HEK293 (cell line): ENCODE measurements at regions not wholly inside any gene's neighbourhood (a gene's known extent, or its start where the extent isn't known, plus 50 kb on each side); places are given as distances from the start of the nearest gene placed in this dataset.

Experiments
- CTCF ChIA-PET: fragments of 350-600 bp; formaldehyde crosslinking; extraction: SDS; loops from one replicate; lab custom pipeline; 2021; ENCODE audit warnings: antibody characterized with exemption; lab: Yijun Ruan, JAX
- POLR2A ChIA-PET: fragments of 300-600 bp; formaldehyde crosslinking; extraction: SDS; loops from one replicate; lab custom pipeline; 2020; ENCODE audit warnings: antibody characterized with exemption, inconsistent platforms; lab: Yijun Ruan, JAX
- H3K27ac ChIP-seq: fragments of 200-500 bp; sonication (Bioruptor generic); 2 replicates; pipeline ENCODE4 v1.5.1; 2014; ENCODE audit warnings: low read depth, low read length, control low read depth, inconsistent platforms; ENCODE audit errors: extremely low read depth
- H3K36me3 ChIP-seq, 2 experiments: fragments of 200-500 bp in 1 of 2; sonication (Bioruptor generic) in 1 of 2; 1 replicate in 1 of 2; 2 replicates in 1 of 2; pipeline ENCODE4 v1.5.1; 2014 to 2017; ENCODE audit warnings: inconsistent platforms in 2 of 2, low read length in 2 of 2; ENCODE audit not compliant: control insufficient read depth in 2 of 2, insufficient read depth in 1 of 2
- H3K4me1 ChIP-seq: fragments of 200-500 bp; sonication (Bioruptor generic); 2 replicates; pipeline ENCODE4 v1.5.1; 2014; ENCODE audit warnings: mild to moderate bottlenecking, low read length, inconsistent platforms; ENCODE audit not compliant: control insufficient read depth, insufficient read depth
- H3K4me3 ChIP-seq: 2 replicates; pipeline ENCODE4 v1.5.1; 2011; ENCODE audit warnings: low read depth, mild to moderate bottlenecking, control low read depth, low read length, moderate library complexity
- H3K9me3 ChIP-seq: fragments of 200-500 bp; sonication (Bioruptor generic); 2 replicates; pipeline ENCODE4 v1.5.1; 2014; ENCODE audit warnings: low read depth, low read length, inconsistent platforms; ENCODE audit not compliant: control insufficient read depth, insufficient read depth
- HIC1 ChIP-seq: fragments of 450-650 bp; formaldehyde crosslinking; IDR thresholded peaks from 2 replicates; pipeline ENCODE4 v1.5.1; 2016; ENCODE audit warnings: missing biosample characterization, missing genetic modification characterization
- KLF10 ChIP-seq: fragments of 450-650 bp; IDR thresholded peaks from 2 replicates; pipeline ENCODE4 v1.5.1; 2018; ENCODE audit warnings: missing biosample characterization, mild to moderate bottlenecking, missing genetic modification characterization
- OSR2 ChIP-seq: fragments of 450-650 bp; formaldehyde crosslinking; IDR thresholded peaks from 2 replicates; pipeline ENCODE4 v1.5.1; 2016; ENCODE audit warnings: missing biosample characterization, missing genetic modification characterization
- PATZ1 ChIP-seq: fragments of 450-650 bp; formaldehyde crosslinking; IDR thresholded peaks from 2 replicates; pipeline ENCODE4 v1.5.1; 2016; ENCODE audit warnings: missing biosample characterization, missing genetic modification characterization
- SP3 ChIP-seq: fragments of 450-650 bp; formaldehyde crosslinking; IDR thresholded peaks from 2 replicates; pipeline ENCODE4 v1.5.1; 2016; ENCODE audit warnings: missing biosample characterization, missing genetic modification characterization
- ZBTB1 ChIP-seq: fragments of 450-650 bp; formaldehyde crosslinking; IDR thresholded peaks from 2 replicates; pipeline ENCODE4 v1.5.1; 2016; ENCODE audit warnings: missing biosample characterization, missing genetic modification characterization
- ZBTB17 ChIP-seq: fragments of 450-650 bp; formaldehyde crosslinking; IDR thresholded peaks from 2 replicates; pipeline ENCODE4 v1.5.1; 2016; ENCODE audit warnings: missing biosample characterization, missing genetic modification characterization
- ZNF112 ChIP-seq: fragments of 450-650 bp; formaldehyde crosslinking; IDR thresholded peaks from 2 replicates; pipeline ENCODE4 v1.5.0; 2017; ENCODE audit warnings: missing biosample characterization, missing genetic modification characterization
- ZNF18 ChIP-seq: fragments of 450-650 bp; formaldehyde crosslinking; IDR thresholded peaks from 2 replicates; pipeline ENCODE4 v1.5.1; 2016; ENCODE audit warnings: missing biosample characterization, missing genetic modification characterization
- ZNF184 ChIP-seq: fragments of 450-650 bp; IDR thresholded peaks from 2 replicates; pipeline ENCODE4 v1.5.1; 2018; ENCODE audit warnings: missing biosample characterization, mild to moderate bottlenecking, missing genetic modification characterization
- ZNF302 ChIP-seq: fragments of 450-650 bp; formaldehyde crosslinking; IDR thresholded peaks from 2 replicates; pipeline ENCODE4 v1.5.1; 2016; ENCODE audit warnings: missing biosample characterization, missing genetic modification characterization, low read depth
- ZNF366 ChIP-seq: fragments of 450-650 bp; formaldehyde crosslinking; conservative IDR thresholded peaks from 2 replicates; pipeline ENCODE4 v1.5.1; 2016; ENCODE audit warnings: missing biosample characterization, missing genetic modification characterization
- ZNF391 ChIP-seq: fragments of 450-650 bp; formaldehyde crosslinking; IDR thresholded peaks from 2 replicates; pipeline ENCODE4 v1.5.1; 2016; ENCODE audit warnings: low read depth, missing biosample characterization, missing genetic modification characterization, borderline replicate concordance
- ZNF488 ChIP-seq: fragments of 450-650 bp; formaldehyde crosslinking; IDR thresholded peaks from 2 replicates; pipeline ENCODE4 v1.5.1; 2016; ENCODE audit warnings: missing biosample characterization, missing genetic modification characterization
- ZNF664 ChIP-seq: fragments of 450-650 bp; formaldehyde crosslinking; IDR thresholded peaks from 2 replicates; pipeline ENCODE4 v1.5.1; 2016; ENCODE audit warnings: missing biosample characterization, missing genetic modification characterization
- ZNF670 ChIP-seq: fragments of 450-650 bp; formaldehyde crosslinking; IDR thresholded peaks from 2 replicates; pipeline ENCODE4 v1.5.1; 2016; ENCODE audit warnings: missing biosample characterization, missing genetic modification characterization, low read depth
- ZNF776 ChIP-seq: fragments of 450-650 bp; formaldehyde crosslinking; IDR thresholded peaks from 2 replicates; pipeline ENCODE4 v1.5.0; 2017; ENCODE audit warnings: missing biosample characterization, missing genetic modification characterization, borderline replicate concordance
- ZSCAN4 ChIP-seq: fragments of 450-650 bp; formaldehyde crosslinking; IDR thresholded peaks from 2 replicates; pipeline ENCODE4 v1.5.1; 2017; ENCODE audit warnings: missing biosample characterization, missing genetic modification characterization
- TF ChIP-seq, protein P1 (sequence below): fragments of 450-650 bp; formaldehyde crosslinking; IDR thresholded peaks from 2 replicates; pipeline ENCODE4 v1.5.1; 2017; ENCODE audit warnings: missing biosample characterization, missing genetic modification characterization
- TF ChIP-seq, protein P2 (sequence below): fragments of 450-650 bp; formaldehyde crosslinking; conservative IDR thresholded peaks from 2 replicates; pipeline ENCODE4 v1.5.1; 2016; ENCODE audit warnings: low read depth, missing biosample characterization, missing genetic modification characterization
- TF ChIP-seq, protein P3 (sequence below): fragments of 450-650 bp; formaldehyde crosslinking; IDR thresholded peaks from 2 replicates; pipeline ENCODE4 v1.5.1; 2016; ENCODE audit warnings: missing biosample characterization, missing genetic modification characterization

- H3K9me3 ChIP-seq, result no peaks in the 10 kb centered on the region
- peaks cover 23% of the 10 kb centered on the region for H3K4me1 ChIP-seq
- H3K4me3 ChIP-seq, result no peak overlapping the region; the same call in 1 of the 2 replicates
- ChIA-PET CTCF (interaction anchor here (1.0 to 1.4 kb wide), 3 partner anchors 10 to 65 kb away, joined by 3 to 6 read pairs (median 4); no protein-coding TSS in a partner anchor), POLR2A (interaction anchor here (1.3 kb wide), 1 partner anchor 133 kb away, joined by 3 read pairs; the partner anchor contains the start of gene FHIP1A)
- H3K36me3 ChIP-seq, result no peaks in the 10 kb centered on the region
- peak overlapping the region; percentile 81 for H3K27ac ChIP-seq
- TF ChIP-seq OSR2 (tag by site-specific recombination), result peak; percentile 98
- TF ChIP-seq SP3 (tag by site-specific recombination), result peak; percentile 42
- peak; percentile 81 for TF ChIP-seq ZNF391 (tag by site-specific recombination)
- TF ChIP-seq HIC1 (tag by site-specific recombination), result peak; percentile 34; the same call in 1 of the 2 replicates
- peak; percentile 66; the same call in 1 of the 2 replicates for TF ChIP-seq ZNF184 (tag by site-specific recombination)
- TF ChIP-seq, protein P1, sequence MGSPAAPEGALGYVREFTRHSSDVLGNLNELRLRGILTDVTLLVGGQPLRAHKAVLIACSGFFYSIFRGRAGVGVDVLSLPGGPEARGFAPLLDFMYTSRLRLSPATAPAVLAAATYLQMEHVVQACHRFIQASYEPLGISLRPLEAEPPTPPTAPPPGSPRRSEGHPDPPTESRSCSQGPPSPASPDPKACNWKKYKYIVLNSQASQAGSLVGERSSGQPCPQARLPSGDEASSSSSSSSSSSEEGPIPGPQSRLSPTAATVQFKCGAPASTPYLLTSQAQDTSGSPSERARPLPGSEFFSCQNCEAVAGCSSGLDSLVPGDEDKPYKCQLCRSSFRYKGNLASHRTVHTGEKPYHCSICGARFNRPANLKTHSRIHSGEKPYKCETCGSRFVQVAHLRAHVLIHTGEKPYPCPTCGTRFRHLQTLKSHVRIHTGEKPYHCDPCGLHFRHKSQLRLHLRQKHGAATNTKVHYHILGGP (tag by site-specific recombination), result peak; percentile 76
- 0 out of 2 replicates have a peak, but pooled peaks have one; percentile 20 for TF ChIP-seq ZNF488 (tag by site-specific recombination)
- TF ChIP-seq ZNF670, result no peak
- TF ChIP-seq ZNF18 (tag by site-specific recombination), result peak; percentile 88
- 0 out of 2 replicates have a peak, but pooled peaks have one; percentile 43 for TF ChIP-seq PATZ1
- peak; percentile 89; the same call in 1 of the 2 replicates for TF ChIP-seq ZBTB1 (tag by site-specific recombination)
- TF ChIP-seq ZNF776, result no peak
- TF ChIP-seq ZBTB17 (tag by site-specific recombination), result peak; percentile 77; the same call in 1 of the 2 replicates
- TF ChIP-seq KLF10 (tag by site-specific recombination), result peak; percentile 78
- no peak for TF ChIP-seq ZNF112 (tag by site-specific recombination)
- TF ChIP-seq ZNF366, result 0 out of 2 replicates have a peak, but pooled peaks have one; percentile 44
- TF ChIP-seq ZSCAN4, result peak; percentile 31; the same call in 1 of the 2 replicates
- TF ChIP-seq ZNF664 (tag by site-specific recombination), result no peak
- TF ChIP-seq ZNF302 (tag by site-specific recombination), result no peak
- TF ChIP-seq, protein P2, sequence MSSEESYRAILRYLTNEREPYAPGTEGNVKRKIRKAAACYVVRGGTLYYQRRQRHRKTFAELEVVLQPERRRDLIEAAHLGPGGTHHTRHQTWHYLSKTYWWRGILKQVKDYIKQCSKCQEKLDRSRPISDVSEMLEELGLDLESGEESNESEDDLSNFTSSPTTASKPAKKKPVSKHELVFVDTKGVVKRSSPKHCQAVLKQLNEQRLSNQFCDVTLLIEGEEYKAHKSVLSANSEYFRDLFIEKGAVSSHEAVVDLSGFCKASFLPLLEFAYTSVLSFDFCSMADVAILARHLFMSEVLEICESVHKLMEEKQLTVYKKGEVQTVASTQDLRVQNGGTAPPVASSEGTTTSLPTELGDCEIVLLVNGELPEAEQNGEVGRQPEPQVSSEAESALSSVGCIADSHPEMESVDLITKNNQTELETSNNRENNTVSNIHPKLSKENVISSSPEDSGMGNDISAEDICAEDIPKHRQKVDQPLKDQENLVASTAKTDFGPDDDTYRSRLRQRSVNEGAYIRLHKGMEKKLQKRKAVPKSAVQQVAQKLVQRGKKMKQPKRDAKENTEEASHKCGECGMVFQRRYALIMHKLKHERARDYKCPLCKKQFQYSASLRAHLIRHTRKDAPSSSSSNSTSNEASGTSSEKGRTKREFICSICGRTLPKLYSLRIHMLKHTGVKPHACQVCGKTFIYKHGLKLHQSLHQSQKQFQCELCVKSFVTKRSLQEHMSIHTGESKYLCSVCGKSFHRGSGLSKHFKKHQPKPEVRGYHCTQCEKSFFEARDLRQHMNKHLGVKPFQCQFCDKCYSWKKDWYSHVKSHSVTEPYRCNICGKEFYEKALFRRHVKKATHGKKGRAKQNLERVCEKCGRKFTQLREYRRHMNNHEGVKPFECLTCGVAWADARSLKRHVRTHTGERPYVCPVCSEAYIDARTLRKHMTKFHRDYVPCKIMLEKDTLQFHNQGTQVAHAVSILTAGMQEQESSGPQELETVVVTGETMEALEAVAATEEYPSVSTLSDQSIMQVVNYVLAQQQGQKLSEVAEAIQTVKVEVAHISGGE (tag by site-specific recombination), result no peak
- TF ChIP-seq, protein P3, sequence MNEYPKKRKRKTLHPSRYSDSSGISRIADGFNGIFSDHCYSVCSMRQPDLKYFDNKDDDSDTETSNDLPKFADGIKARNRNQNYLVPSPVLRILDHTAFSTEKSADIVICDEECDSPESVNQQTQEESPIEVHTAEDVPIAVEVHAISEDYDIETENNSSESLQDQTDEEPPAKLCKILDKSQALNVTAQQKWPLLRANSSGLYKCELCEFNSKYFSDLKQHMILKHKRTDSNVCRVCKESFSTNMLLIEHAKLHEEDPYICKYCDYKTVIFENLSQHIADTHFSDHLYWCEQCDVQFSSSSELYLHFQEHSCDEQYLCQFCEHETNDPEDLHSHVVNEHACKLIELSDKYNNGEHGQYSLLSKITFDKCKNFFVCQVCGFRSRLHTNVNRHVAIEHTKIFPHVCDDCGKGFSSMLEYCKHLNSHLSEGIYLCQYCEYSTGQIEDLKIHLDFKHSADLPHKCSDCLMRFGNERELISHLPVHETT, result peak; percentile 93
Observed at GRCh38 chr4:151541389-151542071, 132.6 kb downstream of the FHIP1A start.
